ENCODE measurements at regions not wholly inside any gene's neighbourhood (a gene's known extent, or its start where the extent isn't known, plus 50 kb on each side); places are given as distances from the start of the nearest gene placed in this dataset.

- Histone ChIP-seq H3K9me3 (ENCODE audit: low read length) (no peaks in the 10 kb centered on the region), H3K36me3 (replicated peaks in 1 of 2; ENCODE audit: control insufficient read depth in 1 of 2, insufficient read depth in 2 of 2, low read length in 2 of 2) (no peaks in the 10 kb centered on the region), H3K27me3 (ENCODE audit: control insufficient read depth in 1 of 2, insufficient read depth in 2 of 2, low read length in 2 of 2) (peaks cover 0 to 4% of the 10 kb centered on the region in 2 experiments; a peak in 1 of 5 replicates), H3K27ac (ENCODE audit: extremely low read length, insufficient read depth, low read length) (no peak overlapping the region), H3K4me3 (replicated peaks in 1 of 3; ENCODE audit: insufficient read depth in 1 of 3, low read depth in 2 of 3, low read length in 3 of 3) (no peak overlapping the region), H3K4me2 (ENCODE audit: low read depth, low read length) (no peak overlapping the region), H4K20me1 (ENCODE audit: insufficient read depth, low read length) (no peaks in the 10 kb centered on the region), H3K4me1 (ENCODE audit: insufficient read depth, low read length) (no peaks in the 10 kb centered on the region), H3K9ac (ENCODE audit: insufficient read depth, low read depth, low read length) (no peak overlapping the region), H3K79me2 (ENCODE audit: insufficient read depth, low read length) (no peaks in the 10 kb centered on the region), H2AFZ (ENCODE audit: low read length) (no peak overlapping the region)
- WGBS (ENCODE audit: low lambda C conversion rate), result no CpG with 5 or more reads among the region's 5 CpGs
- TF ChIP-seq ZNF761 (CRISPR knock-in tag; conservative IDR thresholded peaks at IDR 0.05) (no peak), STAG1 (CRISPR knock-in tag; IDR thresholded peaks at IDR 0.05) (no peak), ZBTB1 (CRISPR knock-in tag; IDR thresholded peaks at IDR 0.05; ENCODE audit: borderline replicate concordance) (no peak), RARG (CRISPR knock-in tag; IDR thresholded peaks at IDR 0.05; ENCODE audit: low read depth) (no peak), ZNF598 (CRISPR knock-in tag; IDR thresholded peaks at IDR 0.05; ENCODE audit: borderline replicate concordance) (no peak), KLF15 (CRISPR knock-in tag; IDR thresholded peaks at IDR 0.05; ENCODE audit: borderline replicate concordance) (no peak), ZNF235 (CRISPR knock-in tag; IDR thresholded peaks at IDR 0.05; ENCODE audit: borderline replicate concordance) (no peak), PBX3 (CRISPR knock-in tag; IDR thresholded peaks at IDR 0.05; ENCODE audit: borderline replicate concordance) (no peak), YY1 (IDR thresholded peaks at IDR 0.05; ENCODE audit: insufficient read depth, insufficient replicate concordance, low read depth, low read length) (no peak), RORA (CRISPR knock-in tag; IDR thresholded peaks at IDR 0.05) (no peak), ZNF143 (CRISPR knock-in tag; IDR thresholded peaks at IDR 0.05) (no peak), KAT8 (CRISPR knock-in tag; IDR thresholded peaks at IDR 0.05) (no peak)
- FAIRE-seq (no peak), DNase-seq (ENCODE audit: low spot score) (no peak), ATAC-seq (no peak)
- intact Hi-C loops (cut with micrococcal nuclease; ENCODE audit: unreplicated experiment) (no loop called here), in situ Hi-C loops (cut with HindIII; ENCODE audit: extremely low pct_ligation_motif_present, low pct_unique_long_range_greater_than_20kb) (no loop called here)
- ChIA-PET POLR2A (no interaction called here), CTCF (ENCODE audit: low intra/inter-chr PET ratio, low total read pairs) (no interaction called here)
- BruUV-seq (replicated peaks), result no TSS peak
These were observed 932.7 kb downstream of the TBC1D22A start for GRCh38 chr22:47695176-47695575.

Data from HepG2 (cell line).